Astrocyte of the cerebellum (primary cell): ENCODE measurements at regions not wholly inside any gene's neighbourhood (a gene's known extent, or its start where the extent isn't known, plus 50 kb on each side); places are given as distances from the start of the nearest gene placed in this dataset.

Experiments used
- DNase-seq: peaks from one replicate; pipeline ENCODE4 v3.0.0-alpha.2; 2011; ENCODE audit warnings: low read depth
- H3K4me3 ChIP-seq: 2 replicates; pipeline ENCODE4 v1.5.1; 2011; ENCODE audit warnings: mild to moderate bottlenecking, low read depth, low read length, moderate library complexity
- in situ Hi-C: cut with HindIII; loops from 2 replicates; pipeline ENCODE4 v1.10.0; 2017; ENCODE audit warnings: low sequenced_read_pairs
- TF ChIP-seq, protein P1 (sequence below): IDR thresholded peaks from 2 replicates; pipeline ENCODE4 v1.5.1; 2012; ENCODE audit warnings: low read length, low read depth, moderate library complexity, mild to moderate bottlenecking; ENCODE audit errors: missing control alignments

DNA sequence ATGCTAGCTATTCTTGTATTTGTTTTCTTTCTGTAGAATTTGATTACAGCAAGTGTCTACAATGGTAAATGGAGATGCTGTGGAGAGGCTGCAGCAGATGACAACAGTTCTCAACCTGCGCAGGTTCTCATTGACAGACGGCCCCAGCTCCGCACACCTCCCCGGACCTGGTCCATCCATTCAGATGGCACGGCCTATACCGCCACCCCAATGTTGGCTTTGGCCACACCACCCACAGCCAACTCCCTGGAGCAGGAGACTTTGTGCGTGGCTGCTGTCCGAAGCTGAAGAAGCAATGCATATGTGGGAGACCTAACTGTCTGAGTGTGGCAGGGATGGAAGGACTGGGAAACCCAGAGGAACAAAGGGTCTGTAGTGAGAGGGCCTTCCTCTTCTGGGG lies 116.4 kb upstream of the TCERG1L start:
- TF ChIP-seq, protein P1, sequence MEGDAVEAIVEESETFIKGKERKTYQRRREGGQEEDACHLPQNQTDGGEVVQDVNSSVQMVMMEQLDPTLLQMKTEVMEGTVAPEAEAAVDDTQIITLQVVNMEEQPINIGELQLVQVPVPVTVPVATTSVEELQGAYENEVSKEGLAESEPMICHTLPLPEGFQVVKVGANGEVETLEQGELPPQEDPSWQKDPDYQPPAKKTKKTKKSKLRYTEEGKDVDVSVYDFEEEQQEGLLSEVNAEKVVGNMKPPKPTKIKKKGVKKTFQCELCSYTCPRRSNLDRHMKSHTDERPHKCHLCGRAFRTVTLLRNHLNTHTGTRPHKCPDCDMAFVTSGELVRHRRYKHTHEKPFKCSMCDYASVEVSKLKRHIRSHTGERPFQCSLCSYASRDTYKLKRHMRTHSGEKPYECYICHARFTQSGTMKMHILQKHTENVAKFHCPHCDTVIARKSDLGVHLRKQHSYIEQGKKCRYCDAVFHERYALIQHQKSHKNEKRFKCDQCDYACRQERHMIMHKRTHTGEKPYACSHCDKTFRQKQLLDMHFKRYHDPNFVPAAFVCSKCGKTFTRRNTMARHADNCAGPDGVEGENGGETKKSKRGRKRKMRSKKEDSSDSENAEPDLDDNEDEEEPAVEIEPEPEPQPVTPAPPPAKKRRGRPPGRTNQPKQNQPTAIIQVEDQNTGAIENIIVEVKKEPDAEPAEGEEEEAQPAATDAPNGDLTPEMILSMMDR, result no peak
- in situ Hi-C loops, result no loop called here
- no peak for DNase-seq
- H3K4me3 ChIP-seq, result no peak overlapping the region

DNA sequence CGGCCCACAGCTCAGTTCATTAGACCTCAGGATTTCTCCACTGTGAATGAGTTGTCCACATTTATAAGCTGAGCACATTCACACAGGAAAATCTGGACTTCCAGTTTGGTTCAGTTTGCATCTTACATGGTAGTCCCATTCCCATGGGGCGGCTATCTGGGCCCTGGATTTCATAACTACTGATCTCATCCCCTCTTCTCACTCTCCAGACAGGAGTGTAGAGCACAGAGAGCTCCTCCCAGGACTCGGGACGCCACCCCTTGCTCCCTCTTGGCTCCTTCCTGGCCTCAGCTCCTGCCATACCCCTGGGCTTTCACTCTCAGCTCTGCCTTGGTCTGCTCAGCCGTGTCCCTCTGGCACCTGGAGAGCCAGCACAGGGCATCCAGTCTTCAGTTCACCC lies 117.6 kb upstream of the TCERG1L start:
- in situ Hi-C loops, result no loop called here
- TF ChIP-seq, protein P1, result no peak
- H3K4me3 ChIP-seq, result no peak overlapping the region
- no peak for DNase-seq

DNA sequence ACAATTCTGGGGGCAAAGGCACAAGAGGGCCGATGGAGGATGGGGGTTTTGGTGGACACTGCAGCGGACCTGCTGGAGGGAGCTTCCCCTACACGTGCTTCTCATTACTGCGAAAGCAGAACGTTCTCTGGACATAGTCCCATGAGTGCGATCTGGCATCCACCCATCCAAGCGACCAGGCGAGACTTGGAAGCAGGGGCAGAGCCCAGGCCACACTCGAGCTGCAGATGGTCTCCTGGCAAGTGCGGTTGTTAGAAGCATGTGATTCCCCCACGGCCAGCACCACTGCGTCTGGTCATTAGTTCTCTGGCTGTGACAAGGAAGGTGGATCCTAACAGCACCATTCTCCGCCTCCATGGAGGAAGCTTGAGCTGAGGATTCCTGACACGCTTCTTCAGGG lies 118.4 kb upstream of the TCERG1L start:
- in situ Hi-C loops, result no loop called here
- no peak for DNase-seq
- no peak overlapping the region for H3K4me3 ChIP-seq
- TF ChIP-seq, protein P1, result no peak

DNA sequence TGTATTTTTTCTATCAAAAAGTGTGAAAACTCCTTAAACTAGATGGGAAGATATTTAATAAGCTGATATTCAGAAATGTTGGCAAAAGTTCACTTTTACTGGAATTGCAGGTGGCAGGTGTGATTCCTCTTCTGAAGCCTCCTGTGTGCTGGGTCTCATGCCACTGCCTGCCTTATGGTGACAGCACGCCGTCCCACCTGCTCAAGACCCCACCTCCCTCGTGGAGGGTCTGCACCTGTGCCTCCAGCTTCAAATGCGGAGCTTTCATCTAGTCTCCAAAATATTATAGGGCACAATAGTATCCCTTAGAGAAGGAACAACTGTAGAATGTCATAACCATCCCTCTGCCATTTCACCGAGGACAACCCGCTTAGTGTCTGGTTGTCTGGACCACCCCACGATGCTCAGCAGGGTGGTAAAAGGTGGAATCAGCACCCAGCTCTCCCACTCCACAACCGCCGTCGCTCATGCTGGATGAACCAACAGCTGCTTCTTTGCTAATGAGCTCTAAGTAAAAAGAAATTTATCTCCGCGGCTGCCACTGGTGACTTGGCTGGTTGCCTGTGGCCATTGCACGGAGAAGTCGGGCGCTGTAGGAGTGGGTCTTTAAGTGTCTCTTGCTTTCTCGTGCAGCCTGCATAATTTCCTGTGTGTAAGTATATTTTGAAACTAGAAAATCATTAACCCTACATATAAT lies 119.3 kb upstream of the TCERG1L start:
- in situ Hi-C loops, result no loop called here
- TF ChIP-seq, protein P1, result no peak
- H3K4me3 ChIP-seq, result no peak overlapping the region
- no peak for DNase-seq

DNA sequence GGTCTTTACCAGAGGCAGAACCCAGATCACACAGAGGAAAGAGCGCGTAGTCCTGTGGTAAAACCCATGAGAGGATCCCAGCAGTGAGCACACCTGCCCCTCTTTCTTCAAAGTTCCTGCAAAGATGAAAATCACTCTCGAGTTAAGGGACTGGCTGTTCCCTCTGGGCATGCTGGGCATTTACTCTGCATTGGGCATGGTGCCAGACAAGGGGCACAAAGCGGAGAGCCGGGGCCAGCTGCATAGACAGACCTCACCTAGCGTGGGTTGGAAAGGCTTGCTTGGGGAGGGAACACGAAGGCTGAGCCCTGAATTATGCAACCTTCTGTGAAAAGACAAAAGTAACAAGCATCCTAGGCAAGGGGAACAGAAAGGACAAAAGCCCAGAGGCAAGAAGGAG lies 120.0 kb upstream of the TCERG1L start:
- DNase-seq, result no peak
- H3K4me3 ChIP-seq, result no peak overlapping the region
- in situ Hi-C loops, result no loop called here
- TF ChIP-seq, protein P1, result no peak

DNA sequence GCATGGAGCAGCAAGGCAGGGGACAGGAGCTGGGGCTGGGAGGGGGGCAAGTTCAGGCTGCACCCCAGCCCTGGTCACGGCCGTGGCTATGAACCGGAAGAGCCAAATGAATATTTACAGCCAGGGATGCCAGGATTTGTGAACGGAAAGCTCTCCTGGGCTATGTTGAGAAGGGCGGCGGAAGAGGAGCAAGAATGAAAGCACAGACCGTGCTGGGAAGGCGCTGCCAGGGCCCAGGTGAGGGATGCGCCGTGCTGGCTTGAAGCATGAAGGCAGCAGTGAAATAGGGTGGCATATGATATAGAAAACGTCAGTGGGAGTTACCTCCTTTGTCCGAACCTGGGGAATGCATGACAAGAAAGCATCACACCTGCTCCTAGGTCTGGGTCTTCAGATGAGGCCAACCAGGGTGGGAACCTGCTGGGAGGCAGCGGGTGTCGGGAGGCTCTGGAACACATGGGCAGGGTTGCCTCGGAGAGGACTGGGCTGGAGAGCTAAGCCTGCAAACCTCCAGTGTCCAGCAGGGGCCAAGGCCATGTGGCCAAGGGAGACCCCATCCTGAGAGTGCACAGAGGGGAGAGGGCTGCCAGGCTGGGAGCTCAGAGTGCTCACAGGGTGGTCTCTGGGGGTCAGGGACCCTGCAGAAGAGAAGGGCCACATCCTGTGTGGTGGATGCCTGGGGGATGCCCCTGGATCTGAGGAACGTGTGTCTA lies 120.6 kb upstream of the TCERG1L start:
- TF ChIP-seq, protein P1, result no peak
- in situ Hi-C loops, result no loop called here
- no peak overlapping the region for H3K4me3 ChIP-seq
- no peak for DNase-seq
